C4-2B (cell line): ENCODE measurements at regions not wholly inside any gene's neighbourhood (a gene's known extent, or its start where the extent isn't known, plus 50 kb on each side); places are given as distances from the start of the nearest gene placed in this dataset.

Experiments used
- ZFX ChIP-seq: fragments of 450-650 bp; IDR thresholded peaks from 2 replicates; pipeline ENCODE4 v1.6.1; 2017
- TF ChIP-seq, protein P1 (sequence below): fragments of 450-650 bp; conservative IDR thresholded peaks from 2 replicates; pipeline ENCODE4 v1.5.1; 2017; ENCODE audit warnings: mild to moderate bottlenecking

DNA sequence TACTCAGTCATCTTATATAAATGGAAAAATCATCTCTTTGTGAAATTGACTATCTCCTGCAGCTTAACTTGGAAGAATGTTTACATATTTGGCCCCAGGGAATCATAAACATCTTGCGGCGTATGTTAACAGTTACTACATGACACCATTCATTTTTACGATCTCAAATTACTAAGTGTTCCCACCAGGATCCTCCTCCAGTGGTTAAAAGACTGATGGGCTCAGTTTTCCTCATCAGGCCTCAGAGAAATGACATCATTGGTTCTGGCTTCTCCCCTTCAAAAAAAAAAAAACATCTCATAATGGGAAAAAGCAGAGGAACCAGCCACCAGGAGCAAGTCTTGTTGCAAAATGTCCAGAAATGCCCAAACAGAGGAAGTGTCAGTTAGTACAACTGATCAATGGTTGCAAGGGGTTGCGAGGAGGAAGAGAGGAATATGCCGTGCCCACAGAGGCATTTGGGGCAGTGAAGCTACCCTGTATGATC, 70.5 kb upstream of the LIPC start:
- TF ChIP-seq, protein P1, sequence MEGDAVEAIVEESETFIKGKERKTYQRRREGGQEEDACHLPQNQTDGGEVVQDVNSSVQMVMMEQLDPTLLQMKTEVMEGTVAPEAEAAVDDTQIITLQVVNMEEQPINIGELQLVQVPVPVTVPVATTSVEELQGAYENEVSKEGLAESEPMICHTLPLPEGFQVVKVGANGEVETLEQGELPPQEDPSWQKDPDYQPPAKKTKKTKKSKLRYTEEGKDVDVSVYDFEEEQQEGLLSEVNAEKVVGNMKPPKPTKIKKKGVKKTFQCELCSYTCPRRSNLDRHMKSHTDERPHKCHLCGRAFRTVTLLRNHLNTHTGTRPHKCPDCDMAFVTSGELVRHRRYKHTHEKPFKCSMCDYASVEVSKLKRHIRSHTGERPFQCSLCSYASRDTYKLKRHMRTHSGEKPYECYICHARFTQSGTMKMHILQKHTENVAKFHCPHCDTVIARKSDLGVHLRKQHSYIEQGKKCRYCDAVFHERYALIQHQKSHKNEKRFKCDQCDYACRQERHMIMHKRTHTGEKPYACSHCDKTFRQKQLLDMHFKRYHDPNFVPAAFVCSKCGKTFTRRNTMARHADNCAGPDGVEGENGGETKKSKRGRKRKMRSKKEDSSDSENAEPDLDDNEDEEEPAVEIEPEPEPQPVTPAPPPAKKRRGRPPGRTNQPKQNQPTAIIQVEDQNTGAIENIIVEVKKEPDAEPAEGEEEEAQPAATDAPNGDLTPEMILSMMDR: no peak
- TF ChIP-seq ZFX: no peak
